CD14-positive monocyte (primary cell): ENCODE measurements at regions not wholly inside any gene's neighbourhood (a gene's known extent, or its start where the extent isn't known, plus 50 kb on each side); places are given as distances from the start of the nearest gene placed in this dataset.
A peak's percentile ranks its signal among the peaks of the same experiment; 100 is the strongest.

Source experiments
- DNase-seq, 3 donors: peaks; one replicate each; pipeline ENCODE4 v3.0.0-alpha.2; 2011 to 2022
- H2AFZ ChIP-seq: 2 replicates; pipeline ENCODE4 v1.6.0; 2012; ENCODE audit warnings: mild to moderate bottlenecking, low read depth, low read length, inconsistent platforms; ENCODE audit not compliant: insufficient read depth, poor library complexity, severe bottlenecking
- H3K27ac ChIP-seq, 2 donors: 1 replicate in 1 of 2; 2 replicates in 1 of 2; pipeline ENCODE4 v1.5.1; 2012 to 2013; ENCODE audit warnings: low read length in 2 of 2, control low read depth in 1 of 2, inconsistent platforms in 1 of 2, low read depth in 1 of 2, mild to moderate bottlenecking in 1 of 2
- H3K27me3 ChIP-seq, 2 donors: one replicate each; pipeline versions ENCODE4 v1.6.0 to v1.6.1; 2011 to 2013; ENCODE audit warnings: low read length in 2 of 2; ENCODE audit not compliant: control insufficient read depth in 2 of 2, insufficient read depth in 2 of 2
- H3K36me3 ChIP-seq, 2 donors: replicated peaks in 1 of 2; 1 replicate in 1 of 2; 2 replicates in 1 of 2; pipeline versions ENCODE4 v1.5.1 to v1.6.1; 2012 to 2013; ENCODE audit warnings: low read length in 2 of 2, control low read depth in 1 of 2, inconsistent platforms in 1 of 2, mild to moderate bottlenecking in 1 of 2; ENCODE audit not compliant: insufficient read depth in 2 of 2, control insufficient read depth in 1 of 2
- H3K4me1 ChIP-seq, 2 donors: 1 replicate in 1 of 2; 2 replicates in 1 of 2; pipeline versions ENCODE4 v1.5.1 to v1.6.1; 2012 to 2013; ENCODE audit warnings: low read length in 2 of 2, control low read depth in 1 of 2, inconsistent platforms in 1 of 2, mild to moderate bottlenecking in 1 of 2, moderate library complexity in 1 of 2; ENCODE audit not compliant: insufficient read depth in 2 of 2, control insufficient read depth in 1 of 2
- H3K4me2 ChIP-seq: replicated peaks from 2 replicates; pipeline ENCODE3; 2012; ENCODE audit warnings: low read length, moderate library complexity, mild to moderate bottlenecking; ENCODE audit not compliant: poor library complexity, severe bottlenecking; ENCODE audit errors: extremely low read depth
- H3K4me3 ChIP-seq, 3 experiments: fragments of 200-600 bp in 1 of 3; sonication (generic) in 1 of 3; replicated peaks in 1 of 3; 1 replicate in 2 of 3; 2 replicates in 1 of 3; pipeline ENCODE4 v1.5.1; 2011 to 2013; ENCODE audit warnings: low read length in 3 of 3, mild to moderate bottlenecking in 3 of 3, control low read depth in 2 of 3, low read depth in 2 of 3, inconsistent platforms in 1 of 3, moderate library complexity in 1 of 3
- H3K79me2 ChIP-seq: 2 replicates; pipeline ENCODE4 v1.6.0; 2012; ENCODE audit warnings: mild to moderate bottlenecking, control low read depth, inconsistent platforms, low read length, moderate library complexity; ENCODE audit not compliant: insufficient read depth
- H3K9ac ChIP-seq: 2 replicates; pipeline ENCODE4 v1.6.0; 2017; ENCODE audit warnings: low read length, mild to moderate bottlenecking; ENCODE audit not compliant: insufficient read depth, poor library complexity, severe bottlenecking
- H3K9me3 ChIP-seq, 2 donors: replicated peaks in 1 of 2; 1 replicate in 1 of 2; 2 replicates in 1 of 2; pipeline versions ENCODE4 v1.5.1 to v1.6.1; 2012 to 2013; ENCODE audit warnings: low read length in 2 of 2, control low read depth in 1 of 2; ENCODE audit not compliant: control insufficient read depth in 1 of 2, insufficient read depth in 1 of 2
- H4K20me1 ChIP-seq: 2 replicates; pipeline ENCODE4 v1.6.0; 2012; ENCODE audit warnings: mild to moderate bottlenecking, low read length, control low read depth, moderate library complexity; ENCODE audit not compliant: insufficient read depth
- H3K27ac Mint-ChIP-seq, 7 donors: one replicate each; pipeline ENCODE4 v1.8.0; 2020; ENCODE audit warnings: mild to moderate bottlenecking in 7 of 7, mixed read lengths in 7 of 7, moderate library complexity in 6 of 7, inconsistent platforms in 2 of 7
- H3K27me3 Mint-ChIP-seq, 3 donors: one replicate each; pipeline ENCODE4 v1.8.0; 2021 to 2022; ENCODE audit warnings: low read depth in 3 of 3, mild to moderate bottlenecking in 3 of 3, mixed read lengths in 3 of 3, moderate library complexity in 3 of 3, inconsistent platforms in 1 of 3
- H3K36me3 Mint-ChIP-seq, 2 donors: one replicate each; pipeline ENCODE4 v1.8.0; 2020; ENCODE audit warnings: mixed read lengths in 2 of 2, inconsistent platforms in 1 of 2, mild to moderate bottlenecking in 1 of 2
- H3K4me1 Mint-ChIP-seq: one replicate; pipeline ENCODE4 v1.8.0; 2020; ENCODE audit warnings: mild to moderate bottlenecking, mixed read lengths
- H3K4me3 Mint-ChIP-seq, 2 donors: one replicate each; pipeline ENCODE4 v1.8.0; 2020; ENCODE audit warnings: mild to moderate bottlenecking in 2 of 2, mixed read lengths in 2 of 2, moderate library complexity in 1 of 2
- H3K9me3 Mint-ChIP-seq, 7 donors: one replicate each; pipeline ENCODE4 v1.8.0; 2020 to 2022; ENCODE audit warnings: mixed read lengths in 7 of 7, mild to moderate bottlenecking in 6 of 7, moderate library complexity in 6 of 7, inconsistent platforms in 2 of 7
- CTCF ChIP-seq: fragments of 200-600 bp; IDR thresholded peaks from one replicate; pipeline ENCODE4 v1.8.0; 2022; ENCODE audit warnings: antibody characterized with exemption, mild to moderate bottlenecking
- WGBS: methylation state at CpG from one replicate; pipeline ENCODE4 v1.1.5; 2013; ENCODE audit warnings: missing lambda C conversion rate; ENCODE audit not compliant: insufficient coverage; 5-methylcytosine and 5-hydroxymethylcytosine counted together
- intact Hi-C, 2 donors: fragments of 100-400 bp; cut with micrococcal nuclease; formaldehyde crosslinking; loops; one replicate each; pipeline versions ENCODE4 v1.15.0 to v1.15.1; 2023

DNA sequence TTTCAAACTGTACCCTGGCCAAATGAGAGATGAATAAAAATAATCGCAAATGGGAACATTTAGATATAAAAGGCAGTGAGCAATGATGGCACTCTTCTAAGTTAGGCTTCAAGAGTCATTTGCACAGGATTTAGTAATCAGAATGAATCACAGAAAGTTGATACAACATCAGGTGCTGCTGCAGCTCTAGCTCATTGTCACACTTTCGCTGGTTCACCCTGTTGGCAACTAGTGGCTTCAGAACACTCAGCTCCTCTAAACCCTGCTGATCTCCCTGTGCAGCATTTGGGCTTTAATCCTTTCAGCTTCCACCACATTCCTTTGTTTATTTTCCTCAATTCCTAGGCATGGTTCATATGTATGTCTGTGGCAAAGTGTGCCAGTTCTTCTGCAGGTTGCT, 2071.2 kb upstream of the CDH6 start:
- H3K9me3 ChIP-seq: peaks cover 0 to 9% of the 10 kb centered on the region in 2 donors
- TF ChIP-seq CTCF: no peak
- intact Hi-C loops: no loop called here
- DNase-seq: no peak
- no peaks in the 10 kb centered on the region for H3K79me2 ChIP-seq
- H3K4me1 ChIP-seq: no peaks in the 10 kb centered on the region
- Mint-ChIP-seq H3K36me3 (no peaks in the 10 kb centered on the region), H3K9me3 (peaks cover 0 to 10% (median 4%) of the 10 kb centered on the region in 7 donors), H3K4me1 (no peaks in the 10 kb centered on the region), H3K27me3 (peaks cover 0 to 1% (median 0%) of the 10 kb centered on the region in 3 donors), H3K4me3 (no peak overlapping the region), H3K27ac (no peak overlapping the region)
- H3K9ac ChIP-seq: no peak overlapping the region
- H3K36me3 ChIP-seq: no peaks in the 10 kb centered on the region
- H3K4me2 ChIP-seq: no peak overlapping the region
- no peak overlapping the region for H3K4me3 ChIP-seq
- no peak overlapping the region for H2AFZ ChIP-seq
- no peak overlapping the region for H3K27ac ChIP-seq
- H3K27me3 ChIP-seq: no peaks in the 10 kb centered on the region
- WGBS: 73% methylated on average over 2 of the region's 2 CpGs
- H4K20me1 ChIP-seq: no peaks in the 10 kb centered on the region

GRCh38 chr5:29114331-29114768, 2076.0 kb upstream of the CDH9 start:
- H2AFZ ChIP-seq: no peak overlapping the region
- H3K4me1 ChIP-seq: no peaks in the 10 kb centered on the region
- no peak overlapping the region for H3K9ac ChIP-seq
- H3K27me3 ChIP-seq: no peaks in the 10 kb centered on the region
- H3K9me3 ChIP-seq: peaks cover 6 to 7% of the 10 kb centered on the region in 2 donors
- no peaks in the 10 kb centered on the region for H4K20me1 ChIP-seq
- H3K27ac ChIP-seq: no peak overlapping the region
- H3K4me1 Mint-ChIP-seq: no peaks in the 10 kb centered on the region
- intact Hi-C loops: no loop called here
- H3K9me3 Mint-ChIP-seq: peaks cover 0 to 14% (median 2%) of the 10 kb centered on the region in 7 donors
- H3K36me3 Mint-ChIP-seq: no peaks in the 10 kb centered on the region
- peak overlapping the region in 1 of 7 donors; percentile 46 for H3K27ac Mint-ChIP-seq
- peaks cover 0 to 3% (median 0%) of the 10 kb centered on the region in 3 donors for H3K27me3 Mint-ChIP-seq
- H3K4me3 ChIP-seq: no peak overlapping the region
- H3K79me2 ChIP-seq: no peaks in the 10 kb centered on the region
- no peak for TF ChIP-seq CTCF
- H3K4me2 ChIP-seq: no peak overlapping the region
- DNase-seq: no peak
- H3K36me3 ChIP-seq: no peaks in the 10 kb centered on the region
- H3K4me3 Mint-ChIP-seq: no peak overlapping the region
